GM12874 (cell line): ENCODE measurements at regions not wholly inside any gene's neighbourhood (a gene's known extent, or its start where the extent isn't known, plus 50 kb on each side); places are given as distances from the start of the nearest gene placed in this dataset.

Experiments
- CTCF ChIP-seq: IDR thresholded peaks from 2 replicates; pipeline ENCODE4 v1.5.1; 2011; ENCODE audit warnings: low read depth, mild to moderate bottlenecking, control low read depth, low read length, moderate library complexity; ENCODE audit not compliant: insufficient read depth

DNA sequence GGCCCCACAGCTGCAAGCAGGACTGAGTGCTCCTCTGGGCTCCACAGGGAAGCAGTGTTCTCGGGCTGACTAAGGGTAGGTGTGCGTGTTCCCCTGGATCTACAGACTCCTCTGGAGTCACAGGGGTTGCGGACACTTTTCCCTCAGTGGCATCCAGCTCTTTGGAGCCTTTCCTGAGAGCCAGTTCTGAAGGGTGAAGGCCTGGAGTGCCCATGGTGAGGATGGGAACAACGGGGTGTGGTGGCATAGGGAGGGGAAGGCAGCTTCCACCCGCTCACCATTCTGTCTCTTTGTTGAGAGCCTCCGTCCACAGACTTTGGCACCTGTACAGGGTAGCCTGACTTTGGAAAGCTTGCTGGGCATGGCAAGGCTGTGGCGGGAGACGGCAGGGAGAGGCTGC lies 104.1 kb upstream of the PCBD1 start:
- TF ChIP-seq CTCF: no peak

- TF ChIP-seq CTCF: no peak
These were observed 104.7 kb upstream of the PCBD1 start for GRCh38 chr10:70993051-70993450.

GRCh38 chr10:70996549-70996948 lies 108.2 kb upstream of the PCBD1 start:
- TF ChIP-seq CTCF: no peak

DNA sequence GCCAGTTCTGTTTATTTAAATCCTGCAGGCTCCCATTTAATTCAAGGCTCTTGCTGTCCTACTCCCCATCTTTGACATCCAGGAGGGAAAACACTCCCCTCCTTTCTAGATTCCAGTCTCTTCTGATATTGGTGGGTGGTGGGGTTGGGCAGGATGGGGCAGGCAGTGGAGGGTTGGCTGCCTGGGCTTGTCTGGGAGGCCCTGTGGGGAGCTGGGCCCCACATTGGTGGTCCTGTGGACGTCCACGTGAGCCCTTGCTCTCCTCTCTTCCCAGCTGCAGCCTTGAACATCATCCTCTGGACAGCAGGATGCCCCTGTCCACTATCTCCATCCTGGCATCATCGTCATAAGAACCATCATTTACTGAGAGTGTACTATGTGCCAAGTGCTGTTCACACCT lies 108.9 kb upstream of the PCBD1 start:
- no peak for TF ChIP-seq CTCF

- no peak for TF ChIP-seq CTCF
These were observed 109.7 kb upstream of the PCBD1 start for GRCh38 chr10:70998086-70998485.

DNA sequence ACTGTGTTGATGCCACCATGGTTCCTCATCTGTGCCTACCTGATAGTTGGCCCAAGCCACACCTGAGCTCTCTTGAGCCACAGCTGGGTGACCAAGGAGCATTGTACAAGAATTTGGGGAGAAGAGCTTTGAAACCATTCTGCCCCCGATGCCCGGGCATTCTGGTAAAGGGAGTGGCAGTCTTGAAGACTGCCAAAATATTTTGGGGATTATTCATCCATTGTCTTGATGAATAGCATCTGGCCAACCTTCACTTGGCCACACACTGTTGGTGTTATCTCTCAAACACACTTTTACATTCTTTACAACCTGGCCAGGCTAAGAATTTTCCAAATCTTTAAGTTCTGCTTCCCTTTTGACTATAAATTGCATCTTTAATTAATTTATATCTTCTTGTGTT lies 113.1 kb upstream of the PCBD1 start:
- no peak for TF ChIP-seq CTCF

- TF ChIP-seq CTCF: no peak
These were observed 116.1 kb upstream of the PCBD1 start for GRCh38 chr10:71004176-71005075.
